Stomach (tissue), 4 donors: ENCODE measurements at regions not wholly inside any gene's neighbourhood (a gene's known extent, or its start where the extent isn't known, plus 50 kb on each side); places are given as distances from the start of the nearest gene placed in this dataset.

Experiments
- POLR2AphosphoS5 ChIP-seq, 3 donors: sonication (generic); formaldehyde crosslinking; IDR thresholded peaks; one replicate each; pipeline ENCODE4 v1.6.1; 2016; ENCODE audit warnings: antibody characterized with exemption in 3 of 3
- TF ChIP-seq, protein P1 (sequence below), 7 experiments: fragments of 450-650 bp in 4 of 7; fragments of 200-600 bp in 3 of 7; sonication (generic) in 3 of 7; IDR thresholded peaks; one replicate each; pipeline ENCODE4 v1.5.1; 2016 to 2019; ENCODE audit warnings: antibody characterized with exemption in 7 of 7, control low read depth in 2 of 7, mild to moderate bottlenecking in 1 of 7

DNA sequence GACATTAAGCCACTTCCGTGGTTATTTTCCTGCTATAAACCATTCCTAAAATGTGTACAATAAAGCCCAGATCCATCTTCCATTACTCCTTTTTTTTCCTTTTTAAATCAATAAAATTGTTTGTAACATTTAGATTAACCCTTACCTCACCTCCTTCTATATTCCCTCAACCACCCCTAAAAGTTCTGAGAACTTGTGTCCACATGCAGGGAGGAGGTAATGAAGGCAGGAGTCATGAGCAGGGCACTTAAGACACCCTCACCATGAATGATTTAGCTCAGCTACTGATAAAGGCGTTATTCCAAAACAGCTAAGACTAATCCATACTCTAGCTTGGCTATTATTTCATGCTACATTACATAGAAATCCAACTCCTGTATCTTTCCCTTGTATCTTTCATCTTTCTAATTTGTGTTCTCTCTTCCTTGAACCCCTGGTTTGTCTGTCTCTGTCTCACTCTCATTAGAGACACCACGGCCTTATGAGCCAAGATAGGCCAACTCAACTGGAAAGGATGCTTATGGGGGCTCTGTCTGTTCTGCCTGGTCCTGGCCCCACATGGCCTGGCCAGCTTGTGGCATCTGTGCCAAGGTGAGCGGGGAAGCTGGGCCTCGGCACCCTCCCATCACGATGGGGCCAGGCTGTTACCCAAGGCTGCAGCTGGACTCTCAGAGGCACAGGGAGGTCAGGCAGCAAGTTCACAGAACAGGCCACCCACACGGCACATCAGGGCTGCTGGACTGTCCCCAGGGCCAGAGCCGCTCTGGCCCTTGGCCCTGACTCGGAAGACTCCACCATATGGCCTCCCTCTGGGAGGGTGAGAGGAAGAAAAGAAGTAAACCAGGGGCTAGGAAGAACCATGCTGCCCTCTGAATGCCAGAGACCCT, 294.4 kb downstream of the SOX9 start:
- TF ChIP-seq POLR2AphosphoS5 (IDR thresholded peaks at IDR 0.05), result no peak
- TF ChIP-seq, protein P1, sequence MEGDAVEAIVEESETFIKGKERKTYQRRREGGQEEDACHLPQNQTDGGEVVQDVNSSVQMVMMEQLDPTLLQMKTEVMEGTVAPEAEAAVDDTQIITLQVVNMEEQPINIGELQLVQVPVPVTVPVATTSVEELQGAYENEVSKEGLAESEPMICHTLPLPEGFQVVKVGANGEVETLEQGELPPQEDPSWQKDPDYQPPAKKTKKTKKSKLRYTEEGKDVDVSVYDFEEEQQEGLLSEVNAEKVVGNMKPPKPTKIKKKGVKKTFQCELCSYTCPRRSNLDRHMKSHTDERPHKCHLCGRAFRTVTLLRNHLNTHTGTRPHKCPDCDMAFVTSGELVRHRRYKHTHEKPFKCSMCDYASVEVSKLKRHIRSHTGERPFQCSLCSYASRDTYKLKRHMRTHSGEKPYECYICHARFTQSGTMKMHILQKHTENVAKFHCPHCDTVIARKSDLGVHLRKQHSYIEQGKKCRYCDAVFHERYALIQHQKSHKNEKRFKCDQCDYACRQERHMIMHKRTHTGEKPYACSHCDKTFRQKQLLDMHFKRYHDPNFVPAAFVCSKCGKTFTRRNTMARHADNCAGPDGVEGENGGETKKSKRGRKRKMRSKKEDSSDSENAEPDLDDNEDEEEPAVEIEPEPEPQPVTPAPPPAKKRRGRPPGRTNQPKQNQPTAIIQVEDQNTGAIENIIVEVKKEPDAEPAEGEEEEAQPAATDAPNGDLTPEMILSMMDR (IDR thresholded peaks at IDR 0.05), result no peak
